Panc1 (cell line): ENCODE measurements at regions not wholly inside any gene's neighbourhood (a gene's known extent, or its start where the extent isn't known, plus 50 kb on each side); places are given as distances from the start of the nearest gene placed in this dataset.

ENCODE experiments used
- ATAC-seq: fragments of 200-7000 bp; cut with Tn5 transposase; 2 replicates; pipeline ENCODE4 v1.9.1; 2020; ENCODE audit warnings: mild to moderate bottlenecking, moderate library complexity
- BruUV-seq: library from RNA; stranded (reverse); fragments of 400-500 nt; replicated peaks from 2 replicates; lab custom pipeline; 2021; lab: Mats Ljungman, UMichigan
- CTCF ChIA-PET: fragments of 300-600 bp; sonication (Branson Sonifier 250); formaldehyde crosslinking; loops from one replicate; lab custom pipeline; 2022; ENCODE audit warnings: antibody characterized with exemption; lab: Charles Lee
- POLR2A ChIA-PET: fragments of 300-600 bp; sonication (Branson Sonifier 250); formaldehyde crosslinking; loops from one replicate; lab custom pipeline; 2022; ENCODE audit warnings: antibody characterized with exemption; lab: Charles Lee
- DNase-seq: peaks from one replicate; pipeline ENCODE4 v3.0.0-alpha.2; 2010; ENCODE audit warnings: low read depth, low spot score
- H3K27ac ChIP-seq: 2 replicates; pipeline ENCODE4 v1.5.1; 2011; ENCODE audit warnings: mild to moderate bottlenecking, low read length, inconsistent platforms
- H3K27me3 ChIP-seq: fragments of 200-500 bp; sonication (Bioruptor generic); 2 replicates; pipeline ENCODE4 v1.6.0; 2014; ENCODE audit warnings: low read length, inconsistent platforms; ENCODE audit not compliant: control insufficient read depth, insufficient read depth
- H3K36me3 ChIP-seq: fragments of 200-500 bp; sonication (Bioruptor generic); 2 replicates; pipeline ENCODE4 v1.5.1; 2014; ENCODE audit warnings: inconsistent platforms, mild to moderate bottlenecking, low read length, moderate library complexity; ENCODE audit not compliant: control insufficient read depth, insufficient read depth
- H3K4me1 ChIP-seq: 2 replicates; pipeline ENCODE4 v1.5.1; 2011; ENCODE audit warnings: inconsistent platforms, mild to moderate bottlenecking, low read length, moderate library complexity; ENCODE audit not compliant: control insufficient read depth, insufficient read depth
- H3K4me3 ChIP-seq, 2 experiments: 2 replicates each; pipeline ENCODE4 v1.5.1; 2011 to 2012; ENCODE audit warnings: low read depth in 2 of 2, low read length in 2 of 2, mild to moderate bottlenecking in 2 of 2, inconsistent platforms in 1 of 2, moderate library complexity in 1 of 2
- H3K9me3 ChIP-seq: fragments of 200-500 bp; sonication (Bioruptor generic); 2 replicates; pipeline ENCODE4 v1.5.1; 2014; ENCODE audit warnings: low read depth, mild to moderate bottlenecking, inconsistent platforms, low read length, moderate library complexity; ENCODE audit not compliant: control insufficient read depth, insufficient read depth
- CTCF ChIP-seq: fragments of 450-650 bp; IDR thresholded peaks from 2 replicates; pipeline ENCODE4 v1.5.1; 2017; ENCODE audit warnings: mild to moderate bottlenecking
- POLR2AphosphoS5 ChIP-seq: IDR thresholded peaks from 2 replicates; pipeline ENCODE4 v1.6.1; 2012; ENCODE audit warnings: mild to moderate bottlenecking, low read depth, low read length, moderate library complexity
- REST ChIP-seq, 2 experiments: IDR thresholded peaks; 2 replicates each; pipeline ENCODE4 v1.6.1; 2011 to 2012; ENCODE audit warnings: low read depth in 2 of 2, control low read depth in 1 of 2, low read length in 1 of 2, mild to moderate bottlenecking in 1 of 2, moderate library complexity in 1 of 2; ENCODE audit not compliant: insufficient read depth in 1 of 2
- SIN3A ChIP-seq: IDR thresholded peaks from 2 replicates; pipeline ENCODE4 v1.6.1; 2012; ENCODE audit warnings: low read depth, mild to moderate bottlenecking, low read length, moderate library complexity, borderline replicate concordance; ENCODE audit not compliant: insufficient read depth
- TCF7L2 ChIP-seq: IDR thresholded peaks from 2 replicates; pipeline ENCODE4 v1.6.1; 2011; ENCODE audit warnings: mild to moderate bottlenecking, low read depth, low read length, inconsistent platforms
- in situ Hi-C: cut with HindIII; loops from 2 replicates; pipeline ENCODE4 v1.10.0; 2016; ENCODE audit warnings: low sequenced_read_pairs, low pct_unique_long_range_greater_than_20kb
- intact Hi-C: fragments of 100-400 bp; cut with micrococcal nuclease; formaldehyde crosslinking; loops from one replicate; pipeline ENCODE4 v1.10.0; 2022; ENCODE audit not compliant: unreplicated experiment

- intact Hi-C loops (no loop called here), in situ Hi-C loops (no loop called here)
- ChIA-PET POLR2A (no interaction called here), CTCF (no interaction called here)
- Histone ChIP-seq H3K4me3 (no peak overlapping the region), H3K27me3 (no peaks in the 10 kb centered on the region), H3K4me1 (peaks cover under 1% of the 10 kb centered on the region; the same call in 1 of the 2 replicates), H3K9me3 (no peaks in the 10 kb centered on the region), H3K27ac (no peak overlapping the region), H3K36me3 (no peaks in the 10 kb centered on the region)
- ATAC-seq, result no peak
- TF ChIP-seq CTCF (no peak), REST (IDR thresholded peaks at IDR 0.05; ENCODE audit: insufficient read depth in 1 of 2, low read depth in 2 of 2, low read length in 1 of 2) (no peak), SIN3A (no peak), POLR2AphosphoS5 (no peak), TCF7L2 (no peak)
- no TSS peak for BruUV-seq
- DNase-seq, result no peak
Observed at GRCh38 chr14:23722675-23723074, 86.5 kb downstream of the DHRS2 start.

DNA sequence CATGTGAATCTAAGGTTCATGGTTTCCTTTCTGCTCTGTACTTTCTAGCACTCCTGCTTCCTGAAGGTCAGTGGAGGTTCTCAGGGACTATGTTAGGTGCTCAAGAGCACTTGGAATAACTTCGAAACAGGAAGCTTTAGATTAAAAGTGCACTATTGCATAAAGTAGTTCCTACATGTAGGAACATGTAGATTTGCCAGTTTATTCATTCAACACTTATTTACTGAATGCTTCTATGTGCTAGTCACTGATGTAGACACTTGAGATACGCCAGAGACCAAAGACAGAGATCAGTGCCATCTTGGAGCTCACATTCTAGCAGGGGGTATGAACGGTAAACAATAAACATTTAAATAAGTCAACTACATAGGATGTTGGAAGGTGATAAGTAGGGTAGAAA, 87.7 kb downstream of the DHRS2 start:
- POLR2A ChIA-PET, result interaction anchor here (0.5 kb wide), 1 partner anchor 10 kb away, joined by 12 read pairs; no protein-coding TSS in a partner anchor
- no peak for DNase-seq
- BruUV-seq, result no TSS peak

More for the DNA sequence above, 87.7 kb downstream of the DHRS2 start:
- peaks cover 3% of the 10 kb centered on the region; the same call in 1 of the 2 replicates for H3K4me1 ChIP-seq
- CTCF ChIA-PET, result interaction anchor here (0.7 kb wide), 1 partner anchor 122 kb away, joined by 3 read pairs; no protein-coding TSS in a partner anchor
- in situ Hi-C loops (no loop called here), intact Hi-C loops (no loop called here)
- TF ChIP-seq REST (IDR thresholded peaks at IDR 0.05; ENCODE audit: insufficient read depth in 1 of 2, low read depth in 2 of 2, low read length in 1 of 2), result no peak
- no peak for TF ChIP-seq SIN3A
- no peak for TF ChIP-seq TCF7L2
- no peak for TF ChIP-seq CTCF
- no peak for TF ChIP-seq POLR2AphosphoS5
- no peaks in the 10 kb centered on the region for H3K9me3 ChIP-seq
- ATAC-seq, result no peak
- H3K4me3 ChIP-seq, result no peak overlapping the region
- no peaks in the 10 kb centered on the region for H3K36me3 ChIP-seq
- H3K27ac ChIP-seq, result no peak overlapping the region
- no peaks in the 10 kb centered on the region for H3K27me3 ChIP-seq
